Lower leg skin (tissue), 4 donors: ENCODE measurements at regions not wholly inside any gene's neighbourhood (a gene's known extent, or its start where the extent isn't known, plus 50 kb on each side); places are given as distances from the start of the nearest gene placed in this dataset.
"Not testable (repeated sequence)": the region's sequence is repeated elsewhere in the genome, so short reads cannot be mapped to it uniquely, and the experiment has no call there.

ENCODE experiments used
- DNase-seq, 2 donors: peaks; one replicate each; pipeline ENCODE4 v3.0.0-alpha.2; 2019; ENCODE audit warnings: low spot score in 2 of 2
- H3K4me3 ChIP-seq: fragments of 200-600 bp; sonication (generic); 2 replicates; pipeline ENCODE4 v1.5.1; 2017; ENCODE audit warnings: mild to moderate bottlenecking, low read depth; ENCODE audit not compliant: poor library complexity, severe bottlenecking
- POLR2A ChIP-seq, 2 donors: fragments of 450-650 bp; IDR thresholded peaks; one replicate each; pipeline ENCODE4 v1.6.1; 2016 to 2017; ENCODE audit warnings: antibody characterized with exemption in 2 of 2, mild to moderate bottlenecking in 1 of 2, moderate library complexity in 1 of 2
- WGBS, 2 donors: methylation state at CpG; one replicate each; pipeline ENCODE4 v1.1.5; 2018; 5-methylcytosine and 5-hydroxymethylcytosine counted together
- intact Hi-C: fragments of 100-400 bp; cut with DNase I; formaldehyde crosslinking; loops from one replicate; pipeline ENCODE4 v1.15.0; 2023; ENCODE audit warnings: low total_unique reads
- TF ChIP-seq, protein P1 (sequence below), 3 donors: fragments of 450-650 bp; IDR thresholded peaks; one replicate each; pipeline ENCODE4 v1.5.1; 2016; ENCODE audit warnings: antibody characterized with exemption in 3 of 3, mild to moderate bottlenecking in 3 of 3, moderate library complexity in 2 of 3

DNA sequence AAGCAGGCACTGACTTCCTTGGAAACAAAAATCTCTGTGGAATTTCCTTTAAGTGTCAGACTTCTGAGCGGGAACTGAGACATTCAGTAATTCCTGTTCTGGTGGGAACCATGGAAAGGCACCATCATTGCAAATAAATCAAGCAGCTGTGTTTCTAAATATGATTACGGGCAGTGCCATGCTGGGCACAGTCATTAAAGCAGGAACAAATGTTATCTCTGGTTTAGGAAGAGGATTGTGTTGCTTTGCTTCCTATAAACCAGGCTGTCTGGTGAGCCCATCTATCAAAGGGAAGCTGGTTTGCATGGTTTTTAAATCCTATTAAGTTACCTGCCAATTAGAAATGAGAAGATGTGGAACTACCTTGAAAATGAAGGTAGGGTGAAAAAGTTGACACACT is 86.7 kb downstream of the EBLN2 start:
- no peak for DNase-seq
- no peak for TF ChIP-seq POLR2A (IDR thresholded peaks at IDR 0.05)
- TF ChIP-seq, protein P1, sequence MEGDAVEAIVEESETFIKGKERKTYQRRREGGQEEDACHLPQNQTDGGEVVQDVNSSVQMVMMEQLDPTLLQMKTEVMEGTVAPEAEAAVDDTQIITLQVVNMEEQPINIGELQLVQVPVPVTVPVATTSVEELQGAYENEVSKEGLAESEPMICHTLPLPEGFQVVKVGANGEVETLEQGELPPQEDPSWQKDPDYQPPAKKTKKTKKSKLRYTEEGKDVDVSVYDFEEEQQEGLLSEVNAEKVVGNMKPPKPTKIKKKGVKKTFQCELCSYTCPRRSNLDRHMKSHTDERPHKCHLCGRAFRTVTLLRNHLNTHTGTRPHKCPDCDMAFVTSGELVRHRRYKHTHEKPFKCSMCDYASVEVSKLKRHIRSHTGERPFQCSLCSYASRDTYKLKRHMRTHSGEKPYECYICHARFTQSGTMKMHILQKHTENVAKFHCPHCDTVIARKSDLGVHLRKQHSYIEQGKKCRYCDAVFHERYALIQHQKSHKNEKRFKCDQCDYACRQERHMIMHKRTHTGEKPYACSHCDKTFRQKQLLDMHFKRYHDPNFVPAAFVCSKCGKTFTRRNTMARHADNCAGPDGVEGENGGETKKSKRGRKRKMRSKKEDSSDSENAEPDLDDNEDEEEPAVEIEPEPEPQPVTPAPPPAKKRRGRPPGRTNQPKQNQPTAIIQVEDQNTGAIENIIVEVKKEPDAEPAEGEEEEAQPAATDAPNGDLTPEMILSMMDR (IDR thresholded peaks at IDR 0.05), result no peak
- H3K4me3 ChIP-seq, result no peak overlapping the region
- intact Hi-C loops, result no loop called here
- 37 to 53% methylated on average over 2 of the region's 2 CpGs for WGBS, 2 donors

DNA sequence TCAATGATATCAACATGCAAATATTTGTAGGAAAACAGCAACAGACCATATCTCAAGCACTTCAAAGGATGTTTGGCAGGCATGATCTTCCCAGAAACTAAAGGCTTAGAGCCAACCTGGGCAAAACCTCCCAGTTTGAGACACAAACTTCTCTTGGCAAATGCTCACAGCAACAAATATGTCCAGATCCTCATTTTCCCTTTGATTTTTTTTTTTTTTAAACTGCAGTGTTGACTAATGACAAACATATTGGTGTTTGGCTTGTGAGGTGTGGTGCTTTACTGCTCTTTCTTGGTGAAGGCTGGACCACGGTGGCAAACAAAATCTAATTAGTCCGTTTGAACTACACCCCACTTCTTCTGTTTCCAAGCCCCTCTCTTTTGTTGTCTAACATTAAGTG is 87.2 kb downstream of the EBLN2 start:
- intact Hi-C loops, result no loop called here
- DNase-seq, result no peak
- TF ChIP-seq, protein P1 (IDR thresholded peaks at IDR 0.05), result no peak
- no peak for TF ChIP-seq POLR2A (IDR thresholded peaks at IDR 0.05)
- no peak overlapping the region for H3K4me3 ChIP-seq
- 14 to 18% methylated on average over 2 of the region's 2 CpGs for WGBS, 2 donors

DNA sequence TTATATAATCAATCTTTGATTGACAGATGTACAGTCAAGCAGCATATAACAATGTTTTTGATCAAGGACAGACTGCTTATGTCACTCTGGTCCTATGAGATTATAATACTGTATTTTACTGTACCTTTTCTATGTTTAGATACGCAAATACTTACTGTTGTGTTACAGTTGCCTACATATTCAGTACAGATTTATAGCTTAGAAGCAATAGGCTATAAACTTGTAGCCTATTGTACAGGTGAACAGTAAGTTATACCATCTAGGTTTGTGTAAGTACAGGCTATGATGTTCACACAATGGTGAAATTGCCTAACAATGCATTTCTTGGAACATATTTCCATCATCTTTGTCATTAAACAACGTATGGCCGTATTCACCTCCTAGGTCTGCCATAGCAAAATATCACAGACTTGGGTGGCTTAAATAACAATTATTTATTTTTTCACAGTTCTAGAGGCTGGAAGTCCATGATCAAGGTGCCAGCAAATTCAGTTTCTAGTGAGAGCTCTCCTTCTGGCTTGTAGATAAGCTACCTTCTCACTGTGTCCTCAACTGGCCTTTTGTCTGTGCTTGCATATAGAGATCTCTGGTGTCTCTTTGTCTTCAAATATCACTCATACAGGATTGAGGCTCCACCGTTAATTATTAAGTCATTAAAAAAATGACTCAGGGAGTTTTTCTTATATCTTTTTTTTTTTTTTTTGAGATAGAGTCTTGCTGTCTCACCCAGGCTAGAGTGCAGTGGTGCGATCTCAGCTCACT is 89.1 kb downstream of the EBLN2 start:
- intact Hi-C loops, result no loop called here
- no peak for DNase-seq
- 94% methylated on average over 5 of the region's 5 CpGs for WGBS, 2 donors
- H3K4me3 ChIP-seq, result no peak overlapping the region
- no peak for TF ChIP-seq POLR2A (IDR thresholded peaks at IDR 0.05)
- TF ChIP-seq, protein P1 (IDR thresholded peaks at IDR 0.05), result no peak

DNA sequence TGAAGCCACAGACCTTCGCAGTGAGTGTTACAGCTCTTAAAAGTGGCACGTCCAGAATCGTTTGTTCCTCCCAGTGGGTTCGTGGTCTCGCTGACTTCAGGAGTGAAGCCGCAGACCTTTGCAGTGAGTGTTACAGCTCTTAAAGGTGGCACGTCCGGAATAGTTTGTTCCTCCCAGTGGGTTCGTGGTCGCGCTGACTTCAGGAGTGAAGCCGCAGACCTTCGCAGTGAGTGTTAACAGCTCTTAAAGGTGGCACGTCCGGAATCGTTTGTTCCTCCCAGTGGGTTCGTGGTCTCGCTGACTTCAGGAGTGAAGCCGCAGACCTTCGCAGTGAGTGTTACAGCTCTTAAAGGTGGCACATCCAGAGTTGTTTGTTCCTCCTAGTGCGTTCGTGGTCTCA is 91.1 kb downstream of the EBLN2 start:
- intact Hi-C loops, H3K4me3 ChIP-seq, DNase-seq: not testable (repeated sequence)
- 93 to 98% methylated on average over 22 of the region's 22 CpGs for WGBS, 2 donors

DNA sequence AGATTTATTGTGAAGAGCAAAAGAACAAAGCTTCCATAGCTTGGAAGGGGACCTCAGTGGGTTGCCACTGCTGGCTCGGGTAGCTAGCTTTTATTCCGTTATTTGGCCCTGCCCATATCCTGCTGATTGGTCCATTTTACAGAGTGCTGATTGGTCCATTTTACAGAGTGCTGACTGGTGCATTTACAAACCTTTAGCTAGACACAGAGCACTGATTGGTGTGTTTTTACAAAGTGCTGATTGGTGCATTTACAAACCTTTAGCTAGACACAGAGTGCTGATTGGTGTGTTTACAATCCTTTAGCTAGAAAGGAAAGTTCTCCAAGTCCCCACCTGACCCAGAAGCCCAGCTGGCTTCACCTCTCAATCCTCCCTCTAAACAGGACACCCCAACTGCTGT is 91.6 kb downstream of the EBLN2 start:
- 28 to 67% methylated on average over 2 of the region's 2 CpGs for WGBS, 2 donors
- H3K4me3 ChIP-seq, DNase-seq, intact Hi-C loops: not testable (repeated sequence)

DNA sequence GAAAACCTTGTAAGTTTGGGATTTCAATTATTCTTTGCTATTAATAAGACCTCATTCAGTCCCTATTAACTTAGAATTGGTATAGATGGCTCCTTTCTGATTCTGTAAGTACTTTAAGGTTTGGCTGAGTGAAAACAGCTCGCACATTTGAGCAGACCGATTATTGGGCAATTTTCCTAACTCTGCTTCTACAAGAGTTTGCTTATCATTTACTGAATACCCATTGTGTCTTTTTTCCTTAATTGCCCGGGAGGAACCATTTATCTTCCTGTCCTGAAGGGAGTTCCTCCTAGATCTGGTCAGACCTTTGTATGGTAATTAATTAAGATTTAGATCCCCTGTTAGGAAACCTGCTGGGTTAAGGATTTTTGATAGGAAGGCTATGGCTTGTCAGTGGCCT is 92.8 kb downstream of the EBLN2 start:
- intact Hi-C loops, DNase-seq, H3K4me3 ChIP-seq: not testable (repeated sequence)
- 49 to 56% methylated on average over 3 of the region's 3 CpGs for WGBS, 2 donors

DNA sequence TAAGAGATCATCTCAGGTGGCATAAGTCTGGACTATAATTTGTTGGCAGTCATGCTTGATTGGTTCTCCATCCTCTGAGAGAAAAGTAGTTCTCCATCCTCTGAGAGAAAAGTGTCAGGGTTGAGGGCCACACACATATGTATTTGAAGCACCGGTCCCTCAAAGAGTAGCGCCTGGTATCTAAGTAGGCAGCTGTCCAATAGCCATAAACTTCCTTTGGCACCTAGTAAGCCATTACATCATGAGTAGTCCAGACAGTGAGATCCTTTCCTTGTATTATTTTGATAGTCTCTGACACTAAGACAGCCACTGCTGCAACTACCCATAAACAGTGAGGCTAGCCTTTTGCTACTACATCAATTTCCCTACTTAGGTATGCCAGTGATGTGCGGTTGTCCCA is 94.0 kb downstream of the EBLN2 start:
- DNase-seq, H3K4me3 ChIP-seq, intact Hi-C loops: not testable (repeated sequence)
- WGBS, 2 donors, result 71 to 94% methylated on average over 3 of the region's 3 CpGs

DNA sequence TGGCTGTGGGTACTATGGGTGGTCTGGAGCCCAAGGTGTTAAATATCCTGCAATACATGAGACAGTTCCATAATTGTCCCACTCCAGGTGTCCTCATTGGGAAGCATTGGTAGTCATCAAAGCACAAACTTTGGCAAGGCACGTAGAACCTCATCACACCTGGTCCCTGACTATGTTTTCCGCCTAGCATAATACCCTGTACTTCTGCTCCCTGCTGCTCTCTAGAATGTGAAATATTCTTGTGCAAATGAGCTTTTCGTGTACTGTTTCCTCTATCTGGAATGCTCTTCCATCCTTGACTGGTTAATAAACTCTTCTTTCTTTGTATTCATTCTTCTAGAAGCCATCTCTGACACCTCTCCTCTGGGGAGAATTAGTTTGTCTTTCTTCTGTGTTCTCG is 103.2 kb downstream of the EBLN2 start:
- TF ChIP-seq POLR2A (IDR thresholded peaks at IDR 0.05), result no peak
- TF ChIP-seq, protein P1 (IDR thresholded peaks at IDR 0.05), result no peak
- no peak overlapping the region for H3K4me3 ChIP-seq
- intact Hi-C loops, result no loop called here
- 84 to 91% methylated on average over 4 of the region's 4 CpGs for WGBS, 2 donors
- DNase-seq, result no peak
